ENCODE measurements at regions not wholly inside any gene's neighbourhood (a gene's known extent, or its start where the extent isn't known, plus 50 kb on each side); places are given as distances from the start of the nearest gene placed in this dataset.

GRCh38 chr10:69726850-69727249 lies 74.9 kb upstream of the COL13A1 start:
- TF ChIP-seq CTCF (conservative IDR thresholded peaks at IDR 0.05; ENCODE audit: low read length) (no peak), EZH2phosphoT487 (IDR thresholded peaks at IDR 0.05; ENCODE audit: borderline replicate concordance) (no peak)
